ENCODE measurements at regions not wholly inside any gene's neighbourhood (a gene's known extent, or its start where the extent isn't known, plus 50 kb on each side); places are given as distances from the start of the nearest gene placed in this dataset.
A peak's percentile ranks its signal among the peaks of the same experiment; 100 is the strongest.
"Not testable (repeated sequence)": the region's sequence is repeated elsewhere in the genome, so short reads cannot be mapped to it uniquely, and the experiment has no call there.

- no peak for TF ChIP-seq Cebpa-rat (IDR thresholded peaks at IDR 0.05)
- Histone ChIP-seq H3K9me3 (replicated peaks in 1 of 11) (peaks cover 7 to 45% (median 29%) of the 10 kb centered on the region in 11 experiments; a peak in 17 of 22 replicates), H3K9ac (no peak overlapping the region), H3K36me3 (peaks cover 0 to 28% (median 0%) of the 10 kb centered on the region in 11 experiments; a peak in 7 of 22 replicates), H3K27me3 (no peaks in the 10 kb centered on the region), H4K20me1 (no peaks in the 10 kb centered on the region), H3K4me3 (no peak overlapping the region), H3K27ac (no peak overlapping the region), H3K4me2 (no peak overlapping the region), H3K4me1 (peaks cover 0 to 45% (median 26%) of the 10 kb centered on the region in 10 experiments; a peak in 15 of 20 replicates)
Measured at GRCh38 chr2:234172532-234172931, 122.0 kb downstream of the SPP2 start.

DNA sequence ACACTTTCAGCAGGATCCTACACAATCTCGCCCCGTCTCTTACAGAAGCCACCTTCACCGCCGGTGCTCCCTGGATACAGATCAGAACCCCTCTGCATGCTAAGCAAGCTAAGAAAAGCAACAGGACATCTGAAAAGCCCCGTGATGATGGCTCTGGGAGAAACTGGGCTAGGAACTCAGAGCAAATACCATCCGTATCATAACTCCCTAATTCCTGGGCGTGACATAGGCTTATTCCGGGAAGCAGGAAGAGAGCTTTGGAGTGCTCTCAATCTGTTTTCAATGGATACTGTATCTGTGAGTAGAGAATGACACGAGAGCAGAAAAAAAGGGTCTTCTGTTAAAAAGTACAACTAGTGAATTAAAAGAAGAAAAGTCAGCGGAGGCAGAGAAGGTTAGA, 121.6 kb downstream of the SPP2 start:
- TF ChIP-seq Cebpa-rat (IDR thresholded peaks at IDR 0.05) = no peak
- Histone ChIP-seq H3K36me3 (peaks cover 0 to 28% (median 0%) of the 10 kb centered on the region in 11 experiments; a peak in 7 of 22 replicates), H3K27me3 (no peaks in the 10 kb centered on the region), H3K4me2 (no peak overlapping the region; a peak in 1 of 22 replicates), H3K27ac (no peak overlapping the region), H3K4me3 (no peak overlapping the region), H3K9ac (no peak overlapping the region), H4K20me1 (no peaks in the 10 kb centered on the region), H3K4me1 (peaks cover 0 to 48% (median 27%) of the 10 kb centered on the region in 10 experiments; a peak in 15 of 20 replicates), H3K9me3 (replicated peaks in 1 of 11) (peaks cover 7 to 45% (median 29%) of the 10 kb centered on the region in 11 experiments; a peak in 17 of 22 replicates)

GRCh38 chr2:234171666-234172065, 121.2 kb downstream of the SPP2 start:
- Histone ChIP-seq H4K20me1 (no peaks in the 10 kb centered on the region), H3K27ac (no peak overlapping the region), H3K9me3 (replicated peaks in 1 of 11) (peaks cover 7 to 45% (median 29%) of the 10 kb centered on the region in 11 experiments; a peak in 17 of 22 replicates), H3K27me3 (no peaks in the 10 kb centered on the region), H3K9ac (no peak overlapping the region), H3K4me1 (peaks cover 0 to 52% (median 31%) of the 10 kb centered on the region in 10 experiments; a peak in 17 of 20 replicates), H3K4me2 (peak overlapping the region in 4 of 11 experiments; percentile 61 to 73 (median 68); a peak in 6 of 22 replicates), H3K4me3 (no peak overlapping the region), H3K36me3 (peaks cover 0 to 28% (median 0%) of the 10 kb centered on the region in 11 experiments; a peak in 7 of 22 replicates)
- no peak for TF ChIP-seq Cebpa-rat (IDR thresholded peaks at IDR 0.05)

DNA sequence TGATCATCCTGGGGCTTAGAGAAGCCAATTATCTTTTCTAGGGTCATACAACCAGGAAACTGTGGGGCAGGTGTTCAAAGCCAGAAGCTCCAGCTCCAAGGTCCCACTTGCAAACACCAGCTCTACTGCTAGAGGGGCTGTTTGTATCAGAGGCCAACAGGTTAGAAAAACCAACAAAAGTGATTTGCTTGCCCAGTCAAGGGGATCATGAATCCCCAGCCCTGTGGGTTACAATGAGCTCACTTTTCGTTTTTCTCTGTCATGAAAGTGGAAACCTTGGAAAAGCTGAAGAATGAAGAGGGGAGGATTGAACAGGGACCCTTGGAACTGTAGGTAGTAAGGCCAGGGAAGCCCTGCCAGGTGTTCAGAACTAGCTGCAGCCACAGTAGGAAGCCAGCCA, 119.2 kb downstream of the SPP2 start:
- H3K9me3 ChIP-seq (replicated peaks in 1 of 11) = peaks cover 0 to 34% (median 29%) of the 10 kb centered on the region in 11 experiments; a peak in 17 of 22 replicates
- H3K36me3 ChIP-seq = peaks cover 0 to 22% (median 0%) of the 10 kb centered on the region in 11 experiments; a peak in 7 of 22 replicates
- 0 out of 20 replicates have a peak overlapping the region, but pooled peaks of 1 of the 10 experiments have one; percentile 6 for H3K4me3 ChIP-seq
- TF ChIP-seq Cebpa-rat (IDR thresholded peaks at IDR 0.05) = no peak
- peak overlapping the region in 2 of 11 experiments; percentile 13 to 37; a peak in 3 of 22 replicates for H3K27ac ChIP-seq
- peak overlapping the region in 8 of 11 experiments; percentile 30 to 73 (median 63); a peak in 16 of 22 replicates for H3K4me2 ChIP-seq
- no peak overlapping the region for H3K9ac ChIP-seq
- peaks cover 8 to 71% (median 50%) of the 10 kb centered on the region in 10 experiments for H3K4me1 ChIP-seq
- no peaks in the 10 kb centered on the region for H4K20me1 ChIP-seq
- H3K27me3 ChIP-seq = no peaks in the 10 kb centered on the region

GRCh38 chr2:234168605-234169570, 118.4 kb downstream of the SPP2 start:
- H4K20me1 ChIP-seq, H3K9ac ChIP-seq, H3K27me3 ChIP-seq, H3K4me3 ChIP-seq, H3K27ac ChIP-seq: not testable (repeated sequence)
- H3K4me1 ChIP-seq = peaks cover 16 to 78% (median 58%) of the 10 kb centered on the region in 10 experiments
- H3K4me2 ChIP-seq = peak overlapping the region in 6 of 11 experiments; percentile 30 to 95 (median 63); a peak in 9 of 22 replicates
- peaks cover 0 to 20% (median 0%) of the 10 kb centered on the region in 11 experiments; a peak in 7 of 22 replicates for H3K36me3 ChIP-seq
- peaks cover 0 to 32% (median 26%) of the 10 kb centered on the region in 11 experiments; a peak in 17 of 22 replicates for H3K9me3 ChIP-seq (replicated peaks in 1 of 11)

GRCh38 chr2:234166531-234166930, 116.0 kb downstream of the SPP2 start:
- TF ChIP-seq Cebpa-rat (IDR thresholded peaks at IDR 0.05) = no peak
- peaks cover 39 to 98% (median 79%) of the 10 kb centered on the region in 10 experiments for H3K4me1 ChIP-seq

GRCh38 chr2:234165421-234165820, 114.9 kb downstream of the SPP2 start:
- Histone ChIP-seq H3K9me3 (replicated peaks in 1 of 11) (no peaks in the 10 kb centered on the region; a peak in 1 of 22 replicates), H3K4me1 (peaks cover 50 to 98% (median 79%) of the 10 kb centered on the region in 10 experiments), H3K9ac (peak overlapping the region in 6 of 11 experiments; percentile 5 to 61 (median 54); a peak in 9 of 22 replicates), H3K4me3 (peak overlapping the region in 3 of 10 experiments; percentile 33 to 63 (median 60); a peak in 5 of 20 replicates), H3K27me3 (no peaks in the 10 kb centered on the region), H4K20me1 (no peaks in the 10 kb centered on the region), H3K4me2 (peak overlapping the region; percentile 46 to 98 (median 90)), H3K27ac (peak overlapping the region in 8 of 11 experiments; percentile 36 to 89 (median 68); a peak in 13 of 22 replicates), H3K36me3 (no peaks in the 10 kb centered on the region)
- TF ChIP-seq Cebpa-rat (IDR thresholded peaks at IDR 0.05) = no peak

More at GRCh38 chr2:234166531-234166930, 116.0 kb downstream of the SPP2 start:
- no peaks in the 10 kb centered on the region for H3K27me3 ChIP-seq
- peaks cover 0 to 8% (median 0%) of the 10 kb centered on the region in 11 experiments; a peak in 7 of 22 replicates for H3K36me3 ChIP-seq
- peak overlapping the region in 10 of 11 experiments; percentile 24 to 98 (median 90); a peak in 17 of 22 replicates for H3K4me2 ChIP-seq
- peak overlapping the region in 3 of 11 experiments; percentile 53 to 61 (median 54); a peak in 5 of 22 replicates for H3K9ac ChIP-seq
- H3K27ac ChIP-seq = peak overlapping the region in 6 of 11 experiments; percentile 53 to 89 (median 80); a peak in 12 of 22 replicates
- H4K20me1 ChIP-seq = no peaks in the 10 kb centered on the region
- peak overlapping the region in 1 of 10 experiments; percentile 63; a peak in 2 of 20 replicates for H3K4me3 ChIP-seq
- H3K9me3 ChIP-seq (replicated peaks in 1 of 11) = peaks cover 0 to 11% (median 9%) of the 10 kb centered on the region in 11 experiments; a peak in 17 of 22 replicates
